ENCODE measurements at regions not wholly inside any gene's neighbourhood (a gene's known extent, or its start where the extent isn't known, plus 50 kb on each side); places are given as distances from the start of the nearest gene placed in this dataset.

- WGBS, 2 donors: 83 to 90% methylated on average over 2 of the region's 2 CpGs
- Histone ChIP-seq H3K36me3 (no peaks in the 10 kb centered on the region), H3K9me3 (no peaks in the 10 kb centered on the region), H3K4me1 (peaks cover 0 to 5% (median 0%) of the 10 kb centered on the region in 9 donors), H3K27me3 (peaks cover 0 to 14% (median 0%) of the 10 kb centered on the region in 7 donors), H3K4me3 (no peak overlapping the region), H3K27ac (no peak overlapping the region)
- no peak for ATAC-seq
- no peak for DNase-seq
- intact Hi-C loops (cut with DNase I): no loop called here
- no peak for TF ChIP-seq CTCF (IDR thresholded peaks at IDR 0.05)
Observed at GRCh38 chr13:30829145-30829832, 76.8 kb upstream of the MEDAG start.

GRCh38 chr13:30829833-30830637, 76.0 kb upstream of the MEDAG start:
- DNase-seq (no peak), ATAC-seq (no peak)
- H3K27me3 ChIP-seq: peaks cover 0 to 10% (median 0%) of the 10 kb centered on the region in 7 donors
- intact Hi-C loops (cut with DNase I): no loop called here
- peaks cover 0 to 5% (median 0%) of the 10 kb centered on the region in 9 donors for H3K4me1 ChIP-seq
- H3K9me3 ChIP-seq: no peaks in the 10 kb centered on the region
- H3K4me3 ChIP-seq: no peak overlapping the region
- no peak overlapping the region for H3K27ac ChIP-seq
- 80 to 84% methylated on average over 10 of the region's 10 CpGs for WGBS, 2 donors
- no peaks in the 10 kb centered on the region for H3K36me3 ChIP-seq
- TF ChIP-seq CTCF (IDR thresholded peaks at IDR 0.05): no peak

GRCh38 chr13:30830638-30830965, 75.5 kb upstream of the MEDAG start:
- no peaks in the 10 kb centered on the region for H3K9me3 ChIP-seq
- no peak overlapping the region for H3K4me3 ChIP-seq
- no peak overlapping the region for H3K27ac ChIP-seq
- H3K4me1 ChIP-seq: peaks cover 0 to 5% (median 0%) of the 10 kb centered on the region in 9 donors
- TF ChIP-seq CTCF (IDR thresholded peaks at IDR 0.05): no peak
- intact Hi-C loops (cut with DNase I): no loop called here
- no peak for DNase-seq
- peaks cover 0 to 9% (median 0%) of the 10 kb centered on the region in 7 donors for H3K27me3 ChIP-seq
- H3K36me3 ChIP-seq: no peaks in the 10 kb centered on the region
- 93 to 94% methylated on average over 1 of the region's 1 CpG for WGBS, 2 donors
- no peak for ATAC-seq

GRCh38 chr13:30831515-30831914, 74.6 kb upstream of the MEDAG start:
- no peak for TF ChIP-seq CTCF (IDR thresholded peaks at IDR 0.05)
- H3K27ac ChIP-seq: no peak overlapping the region
- intact Hi-C loops (cut with DNase I): no loop called here
- H3K4me1 ChIP-seq: peaks cover 0 to 5% (median 0%) of the 10 kb centered on the region in 9 donors
- H3K27me3 ChIP-seq: peaks cover 0 to 13% (median 0%) of the 10 kb centered on the region in 7 donors
- ATAC-seq (no peak), DNase-seq (no peak)
- 96 to 97% methylated on average over 4 of the region's 4 CpGs for WGBS, 2 donors
- H3K4me3 ChIP-seq: no peak overlapping the region
- H3K9me3 ChIP-seq: no peaks in the 10 kb centered on the region
- H3K36me3 ChIP-seq: no peaks in the 10 kb centered on the region

Data from heart right ventricle (tissue), 16 donors.